H1 (cell line): ENCODE measurements at regions not wholly inside any gene's neighbourhood (a gene's known extent, or its start where the extent isn't known, plus 50 kb on each side); places are given as distances from the start of the nearest gene placed in this dataset.

ENCODE experiments used
- CTCF ChIA-PET: fragments of 300-600 bp; sonication (Branson Sonifier 250); formaldehyde crosslinking; loops from one replicate; lab custom pipeline; 2021; ENCODE audit not compliant: partially characterized antibody; lab: Charles Lee
- POLR2A ChIA-PET: fragments of 300-600 bp; sonication (Branson Sonifier 250); formaldehyde crosslinking; loops from one replicate; lab custom pipeline; 2021; ENCODE audit warnings: inconsistent platforms; ENCODE audit not compliant: partially characterized antibody; lab: Charles Lee
- DNase-seq, 2 experiments: peaks; one replicate each; pipeline versions ENCODE4 v3.0.0 to v3.0.0-alpha.2; 2010 to 2022; ENCODE audit warnings: low spot score in 2 of 2, low read depth in 1 of 2, mixed read lengths in 1 of 2
- FAIRE-seq: peaks from 2 replicates; lab custom pipeline; 2011; peaks lifted over from hg19 to GRCh38; lab: Jason Lieb, UNC
- H2AFZ ChIP-seq: 2 replicates; pipeline ENCODE4 v1.8.1; 2012; ENCODE audit warnings: low read length, inconsistent platforms
- H2AK5ac ChIP-seq: 2 replicates; pipeline ENCODE4 v1.6.1; 2013; ENCODE audit warnings: low read depth, low read length
- H2BK120ac ChIP-seq: replicated peaks from 2 replicates; pipeline ENCODE3; 2013; ENCODE audit warnings: low read depth, low read length, inconsistent platforms
- H2BK12ac ChIP-seq: 2 replicates; pipeline ENCODE4 v1.6.1; 2013; ENCODE audit warnings: low read depth, low read length
- H2BK15ac ChIP-seq: 2 replicates; pipeline ENCODE4 v1.6.1; 2013; ENCODE audit warnings: low read length
- H2BK20ac ChIP-seq: 2 replicates; pipeline ENCODE4 v1.6.1; 2013; ENCODE audit warnings: low read length
- H2BK5ac ChIP-seq: 2 replicates; pipeline ENCODE4 v1.6.1; 2013; ENCODE audit warnings: low read depth, low read length
- H3K14ac ChIP-seq: 2 replicates; pipeline ENCODE4 v1.6.1; 2013; ENCODE audit warnings: inconsistent platforms; ENCODE audit not compliant: insufficient read length
- H3K18ac ChIP-seq: 2 replicates; pipeline ENCODE4 v1.6.1; 2013; ENCODE audit warnings: low read length; ENCODE audit errors: extremely low read depth
- H3K23ac ChIP-seq: 2 replicates; pipeline ENCODE4 v1.6.1; 2013; ENCODE audit warnings: inconsistent platforms; ENCODE audit not compliant: insufficient read length
- H3K23me2 ChIP-seq: 2 replicates; pipeline ENCODE4 v1.6.1; 2013; ENCODE audit warnings: low read depth, low read length
- H3K27ac ChIP-seq: 2 replicates; pipeline ENCODE4 v1.6.1; 2011; ENCODE audit warnings: low read depth, low read length, inconsistent platforms
- H3K27me3 ChIP-seq, 4 experiments: replicated peaks in 1 of 4; 1 replicate in 1 of 4; 2 replicates in 3 of 4; pipeline versions ENCODE4 v1.6.1 to v1.8.1; 2011 to 2013; ENCODE audit warnings: low read length in 3 of 4, mild to moderate bottlenecking in 3 of 4, inconsistent platforms in 2 of 4, mixed read lengths in 2 of 4, moderate library complexity in 1 of 4; ENCODE audit not compliant: control insufficient read depth in 3 of 4, insufficient read depth in 3 of 4; ENCODE audit errors: extremely low read depth in 1 of 4
- H3K36me3 ChIP-seq, 4 experiments: 2 replicates each; pipeline versions ENCODE4 v1.6.1 to v1.8.1; 2011 to 2013; ENCODE audit warnings: mild to moderate bottlenecking in 4 of 4, low read length in 3 of 4, moderate library complexity in 2 of 4, control low read depth in 1 of 4, inconsistent platforms in 1 of 4; ENCODE audit not compliant: insufficient read depth in 4 of 4, control insufficient read depth in 2 of 4
- H3K4ac ChIP-seq: replicated peaks from 2 replicates; pipeline ENCODE3; 2013; ENCODE audit warnings: low read length, low read depth, mixed read lengths, inconsistent platforms; ENCODE audit not compliant: insufficient read length
- H3K4me1 ChIP-seq, 4 experiments: replicated peaks in 1 of 4; 1 replicate in 1 of 4; 2 replicates in 3 of 4; pipeline versions ENCODE4 v1.6.1 to v1.8.1; 2011 to 2013; ENCODE audit warnings: low read length in 3 of 4, inconsistent platforms in 2 of 4, mixed read lengths in 1 of 4; ENCODE audit not compliant: insufficient read depth in 4 of 4, control insufficient read depth in 3 of 4
- H3K4me2 ChIP-seq, 2 experiments: 2 replicates each; pipeline versions ENCODE4 v1.6.1 to v1.8.1; 2011 to 2013; ENCODE audit warnings: low read depth in 2 of 2, low read length in 2 of 2, control low read depth in 1 of 2, inconsistent platforms in 1 of 2, mild to moderate bottlenecking in 1 of 2; ENCODE audit not compliant: insufficient read depth in 1 of 2
- H3K4me3 ChIP-seq, 4 experiments: fragments of 200-600, 300-600 bp in 1 of 4; sonication (generic), shearing (Covaris generic), sonication (Bioruptor Twin) in 1 of 4; 2 replicates each; pipeline versions ENCODE4 v1.5.1 to v1.8.1; 2011 to 2016; ENCODE audit warnings: low read length in 4 of 4, low read depth in 3 of 4, control low read depth in 2 of 4, inconsistent platforms in 2 of 4, mild to moderate bottlenecking in 2 of 4, mixed read lengths in 1 of 4, moderate library complexity in 1 of 4; ENCODE audit not compliant: insufficient read depth in 2 of 4; ENCODE audit errors: extremely low read depth in 1 of 4
- H3K56ac ChIP-seq: replicated peaks from 2 replicates; pipeline ENCODE3; 2013; ENCODE audit warnings: low read depth, mild to moderate bottlenecking, mixed read lengths, low read length, inconsistent platforms; ENCODE audit not compliant: insufficient read length
- H3K79me1 ChIP-seq: 2 replicates; pipeline ENCODE4 v1.6.1; 2013; ENCODE audit warnings: low read depth, low read length, control low read depth
- H3K79me2 ChIP-seq, 2 experiments: 2 replicates each; pipeline versions ENCODE4 v1.6.1 to v1.8.1; 2012 to 2013; ENCODE audit warnings: low read length in 2 of 2, mild to moderate bottlenecking in 2 of 2, inconsistent platforms in 1 of 2; ENCODE audit not compliant: insufficient read depth in 2 of 2, control insufficient read depth in 1 of 2
- H3K9ac ChIP-seq, 4 experiments: replicated peaks in 1 of 4; 1 replicate in 1 of 4; 2 replicates in 3 of 4; pipeline versions ENCODE4 v1.6.1 to v1.8.1; 2011 to 2013; ENCODE audit warnings: low read depth in 3 of 4, low read length in 3 of 4, control low read depth in 2 of 4, mild to moderate bottlenecking in 2 of 4, moderate library complexity in 2 of 4, inconsistent platforms in 1 of 4; ENCODE audit errors: extremely low read depth in 1 of 4
- H3K9me3 ChIP-seq, 2 experiments: 2 replicates each; pipeline versions ENCODE4 v1.6.1 to v1.8.1; 2012 to 2013; ENCODE audit warnings: mild to moderate bottlenecking in 2 of 2, moderate library complexity in 2 of 2, control low read depth in 1 of 2, inconsistent platforms in 1 of 2, low read depth in 1 of 2, low read length in 1 of 2, mixed read lengths in 1 of 2; ENCODE audit not compliant: insufficient read depth in 2 of 2
- H4K20me1 ChIP-seq, 2 experiments: replicated peaks in 1 of 2; 2 replicates each; pipeline versions ENCODE3 to v1.8.1; 2011 to 2013; ENCODE audit warnings: inconsistent platforms in 2 of 2, low read length in 2 of 2, mild to moderate bottlenecking in 1 of 2; ENCODE audit not compliant: insufficient read depth in 2 of 2, control insufficient read depth in 1 of 2
- H4K5ac ChIP-seq: 2 replicates; pipeline ENCODE4 v1.6.1; 2013; ENCODE audit warnings: low read length, low read depth, mixed read lengths, inconsistent platforms; ENCODE audit not compliant: insufficient read length
- H4K8ac ChIP-seq: 2 replicates; pipeline ENCODE4 v1.8.0; 2013; ENCODE audit warnings: mild to moderate bottlenecking, moderate library complexity, low read length, inconsistent platforms; ENCODE audit not compliant: insufficient read depth; ENCODE audit errors: extremely low read depth
- H4K91ac ChIP-seq: replicated peaks from 2 replicates; pipeline ENCODE3; 2013; ENCODE audit warnings: low read length, mixed read lengths, inconsistent platforms; ENCODE audit not compliant: insufficient read length
- TAF1 ChIP-seq: IDR thresholded peaks from 2 replicates; pipeline ENCODE4 v1.6.1; 2011; ENCODE audit warnings: mild to moderate bottlenecking, low read depth, low read length
- WGBS, 2 experiments: shearing (Covaris generic) in 1 of 2; methylation state at CpG; one replicate each; pipeline versions ENCODE4 v1.1.6 to v1.1.7; 2013 to 2015; ENCODE audit warnings: low lambda C conversion rate in 2 of 2, mixed read lengths in 2 of 2, inconsistent platforms in 1 of 2, low coverage in 1 of 2, missing lambda C conversion rate in 1 of 2; ENCODE audit not compliant: insufficient replicate concordance in 2 of 2, insufficient coverage in 1 of 2, insufficient read length in 1 of 2; ENCODE audit errors: extremely low coverage in 1 of 2, missing lambda C conversion rate in 1 of 2; 5-methylcytosine and 5-hydroxymethylcytosine counted together

GRCh38 chr21:35281956-35282355 lies 232.9 kb upstream of the RUNX1 start:
- Histone ChIP-seq H3K4me1 (no peaks in the 10 kb centered on the region), H3K9me3 (no peaks in the 10 kb centered on the region), H2BK5ac (no peak overlapping the region), H4K91ac (no peak overlapping the region), H3K23me2 (no peaks in the 10 kb centered on the region), H3K79me1 (no peaks in the 10 kb centered on the region), H2BK15ac (no peak overlapping the region), H2AFZ (no peak overlapping the region), H2AK5ac (no peak overlapping the region), H3K79me2 (no peaks in the 10 kb centered on the region), H3K27me3 (no peaks in the 10 kb centered on the region), H3K23ac (no peak overlapping the region), H4K20me1 (no peaks in the 10 kb centered on the region), H3K36me3 (no peaks in the 10 kb centered on the region), H3K56ac (no peak overlapping the region), H3K4me3 (no peak overlapping the region), H3K9ac (no peak overlapping the region), H2BK120ac (no peak overlapping the region), H4K8ac (no peak overlapping the region), H2BK20ac (no peak overlapping the region), H3K4me2 (no peak overlapping the region), H2BK12ac (no peak overlapping the region), H3K4ac (no peak overlapping the region), H3K18ac (no peak overlapping the region), H4K5ac (no peak overlapping the region), H3K27ac (no peak overlapping the region), H3K14ac (no peak overlapping the region)
- ChIA-PET POLR2A (no interaction called here), CTCF (no interaction called here)
- WGBS, 2 experiments, result 93% methylated on average over 3 of the region's 3 CpGs; no CpG with 5 or more reads in 1 of the 2 experiments
- DNase-seq (no peak), FAIRE-seq (no peak)
- TF ChIP-seq TAF1, result no peak
